Activated CD4-positive, alpha-beta T cell treated with anti-CD3 and anti-CD28 coated beads, Interleukin-2, amount 50 U/mL, for 48 hours (primary cell): ENCODE measurements at regions not wholly inside any gene's neighbourhood (a gene's known extent, or its start where the extent isn't known, plus 50 kb on each side); places are given as distances from the start of the nearest gene placed in this dataset.
"Not testable (repeated sequence)": the region's sequence is repeated elsewhere in the genome, so short reads cannot be mapped to it uniquely, and the experiment has no call there.

ENCODE experiments used
- DNase-seq, 2 experiments: peaks; one replicate each; pipeline ENCODE4 v3.0.0-alpha.2; 2020

- no peak for DNase-seq
Measured at GRCh38 chr6:85005494-85005893, 241.1 kb upstream of the TBX18 start.

DNA sequence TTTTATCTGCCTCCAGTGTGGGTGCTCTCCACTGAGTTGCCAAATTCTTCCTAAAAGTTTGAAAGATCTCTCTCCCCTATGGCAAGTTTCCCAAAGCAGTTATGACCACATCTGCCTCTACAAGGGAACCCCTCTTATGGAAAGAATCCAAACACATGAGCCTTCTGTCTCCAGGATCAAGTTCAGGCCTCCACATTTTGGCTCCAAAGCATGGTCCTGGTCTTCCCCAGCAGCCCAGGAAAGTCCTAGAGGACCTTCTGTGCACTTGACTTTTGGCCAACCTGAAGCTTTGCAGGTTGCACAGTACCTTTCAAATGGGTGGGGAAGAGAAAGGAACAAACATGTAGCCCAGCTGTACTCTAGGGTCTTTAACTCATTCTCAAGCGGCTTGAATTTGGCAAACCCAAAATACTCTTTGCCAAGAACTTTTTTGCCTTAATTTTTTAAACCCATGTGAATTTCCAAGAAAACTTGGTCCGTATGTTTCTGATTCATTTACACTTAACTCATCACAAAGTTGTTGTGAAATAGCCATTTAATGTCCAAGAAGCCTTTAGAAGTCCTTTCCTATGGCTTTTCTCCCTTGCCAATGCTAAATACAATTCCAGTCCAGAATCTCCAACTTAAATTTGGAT lies 240.1 kb upstream of the TBX18 start:
- no peak for DNase-seq

DNA sequence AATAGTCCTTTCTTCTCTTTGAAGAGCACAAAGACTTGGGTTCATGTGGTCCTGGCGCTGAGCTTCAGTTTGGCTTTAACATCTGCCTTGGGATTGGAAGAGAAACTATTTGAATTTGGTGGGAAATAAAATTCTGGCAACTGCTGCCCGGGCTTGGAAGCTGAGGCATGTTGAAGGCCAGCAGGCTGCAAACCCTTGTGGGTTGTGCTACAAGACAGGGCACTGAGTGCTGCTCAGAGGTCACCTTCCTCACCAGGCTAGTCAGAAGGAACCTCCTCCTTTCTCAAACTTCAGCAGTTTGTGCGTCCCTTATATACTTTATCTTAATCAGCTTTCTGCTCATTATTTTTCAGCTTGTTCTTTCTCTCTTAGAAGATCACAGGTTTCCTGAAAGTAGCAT lies 238.4 kb upstream of the TBX18 start:
- DNase-seq = no peak

DNA sequence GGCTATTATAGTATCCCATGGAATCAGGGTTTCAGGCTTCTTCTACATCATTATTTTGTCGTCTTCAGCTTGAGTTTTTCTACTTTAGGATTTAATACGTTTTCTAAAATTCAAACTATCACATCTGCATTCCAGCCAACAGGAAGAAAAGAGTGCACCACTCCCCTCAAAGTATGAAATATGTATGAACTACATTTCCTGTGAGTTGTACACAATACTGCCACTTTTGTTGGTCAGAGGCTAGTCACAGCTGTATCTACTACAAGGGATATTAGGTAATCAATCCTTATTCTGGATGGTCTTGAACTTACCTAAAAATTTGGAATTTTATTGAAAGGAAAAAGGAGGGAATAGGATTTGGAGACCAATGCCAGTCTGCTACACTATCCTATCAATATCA lies 235.6 kb upstream of the TBX18 start:
- no peak for DNase-seq

DNA sequence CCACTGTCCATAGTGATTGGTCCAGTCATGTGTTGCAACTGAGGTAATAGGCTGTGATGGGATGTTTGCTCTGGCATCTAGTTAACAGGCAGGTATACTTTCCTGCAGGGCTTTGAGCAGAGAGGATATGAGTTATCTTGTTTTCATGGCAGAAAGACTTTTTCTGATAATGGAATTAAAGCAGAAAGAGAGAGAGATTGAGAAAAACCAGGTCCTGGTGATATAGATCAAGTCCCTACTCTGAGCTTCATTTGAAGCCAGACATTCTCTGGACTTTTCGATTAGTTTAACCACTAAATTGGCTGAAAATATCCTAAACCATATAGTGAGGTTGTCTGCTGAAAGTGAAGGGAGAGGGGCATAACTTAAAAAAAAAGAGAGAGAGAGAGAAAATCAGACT lies 233.8 kb upstream of the TBX18 start:
- no peak for DNase-seq

GRCh38 chr6:84988766-84989165 lies 224.4 kb upstream of the TBX18 start:
- DNase-seq = not testable (repeated sequence)

GRCh38 chr6:84985490-84985889 lies 221.1 kb upstream of the TBX18 start:
- not testable (repeated sequence) for DNase-seq

- no peak for DNase-seq
Measured at GRCh38 chr6:84979541-84979940, 215.1 kb upstream of the TBX18 start.

- no peak for DNase-seq
Measured at GRCh38 chr6:84977363-84977705, 212.9 kb upstream of the TBX18 start.

DNA sequence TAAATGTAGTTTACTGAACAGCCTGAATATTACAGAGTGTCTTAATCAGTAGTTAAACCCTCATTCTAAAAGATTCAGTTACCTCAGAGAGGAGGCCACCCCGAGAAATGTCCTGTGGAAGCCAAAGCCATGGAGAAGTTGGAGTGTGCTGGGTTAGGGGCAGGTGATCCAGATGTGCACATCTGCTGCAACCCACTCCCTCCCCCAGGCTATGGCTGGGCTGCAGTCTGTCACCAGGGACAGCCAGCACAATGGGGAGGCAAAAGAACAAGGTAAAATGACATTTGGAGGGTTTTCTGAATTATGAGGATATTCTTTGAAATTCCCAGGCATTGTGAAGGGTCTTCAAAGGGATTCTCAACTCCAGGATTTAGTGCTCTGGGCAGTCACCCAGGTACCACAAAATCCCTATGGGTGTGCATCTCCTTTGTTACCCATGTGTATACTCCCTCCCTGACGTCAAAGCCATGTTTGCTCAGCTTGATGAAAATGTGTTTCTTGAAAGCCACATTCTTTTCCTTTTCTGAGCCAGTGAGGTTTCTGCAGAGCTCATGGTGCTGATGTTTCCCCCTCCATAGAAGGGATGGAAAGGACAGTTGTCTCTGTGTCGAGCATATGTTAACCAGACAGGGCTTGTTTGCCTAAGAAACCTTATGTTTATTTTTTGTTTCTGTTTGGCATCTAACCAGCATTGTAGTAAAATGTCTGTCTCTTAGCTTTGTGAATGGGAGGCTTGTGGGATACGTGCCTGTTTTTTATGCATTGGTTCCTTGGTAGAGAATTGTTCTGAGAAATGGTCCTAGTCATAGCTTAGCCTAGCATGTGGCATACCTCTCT lies 212.3 kb upstream of the TBX18 start:
- DNase-seq = no peak

GRCh38 chr6:84975316-84975715 lies 210.9 kb upstream of the TBX18 start:
- no peak for DNase-seq

GRCh38 chr6:84973606-84974005 lies 209.2 kb upstream of the TBX18 start:
- no peak for DNase-seq

DNA sequence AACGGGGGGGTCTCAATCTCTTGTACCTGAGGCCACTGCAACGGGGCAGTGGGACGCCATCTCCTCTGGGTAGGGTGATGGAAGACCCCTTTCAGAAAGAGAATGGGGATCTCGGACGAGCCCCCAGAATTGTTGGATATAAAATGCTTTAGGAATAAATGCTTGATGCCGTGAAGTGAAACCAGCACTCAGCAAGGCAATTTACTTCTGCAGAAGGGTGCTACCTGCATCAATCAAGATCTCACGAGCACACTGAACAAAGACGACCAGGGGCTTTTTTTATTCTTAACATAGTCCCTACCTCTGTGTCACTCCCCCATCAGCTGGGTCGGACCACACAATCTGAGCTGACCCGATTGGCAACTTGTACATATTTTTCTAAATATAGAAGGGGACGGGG lies 203.6 kb upstream of the TBX18 start:
- DNase-seq = no peak

- DNase-seq = no peak
Measured at GRCh38 chr6:84967389-84967788, 203.0 kb upstream of the TBX18 start.

GRCh38 chr6:84953111-84953755 lies 188.8 kb upstream of the TBX18 start:
- DNase-seq = no peak

GRCh38 chr6:84944926-84945325 lies 180.5 kb upstream of the TBX18 start:
- not testable (repeated sequence) for DNase-seq

DNA sequence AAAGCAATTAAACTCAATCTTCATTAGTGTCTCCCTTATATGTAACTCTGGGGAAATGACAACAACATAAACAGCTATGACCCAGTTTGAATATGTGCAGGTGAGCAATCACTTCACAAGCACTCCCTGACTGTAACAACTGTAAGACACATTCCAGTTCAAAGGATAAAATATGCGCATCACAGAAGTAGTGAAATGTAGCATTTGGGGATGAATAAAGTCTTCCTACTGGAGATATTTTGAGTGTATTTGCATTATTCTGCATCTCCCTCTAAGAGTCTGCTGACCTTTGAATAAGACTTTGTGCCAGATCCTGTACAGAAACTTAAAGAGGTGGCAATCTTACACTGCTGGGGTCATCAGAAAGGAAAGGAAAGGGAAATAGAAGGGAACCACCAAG lies 179.5 kb upstream of the TBX18 start:
- no peak for DNase-seq

GRCh38 chr6:84941609-84942008 lies 177.2 kb upstream of the TBX18 start:
- DNase-seq = not testable (repeated sequence)

- no peak for DNase-seq
Measured at GRCh38 chr6:84929212-84929611, 164.8 kb upstream of the TBX18 start.

- DNase-seq = no peak
Measured at GRCh38 chr6:84927551-84927950, 163.2 kb upstream of the TBX18 start.

DNA sequence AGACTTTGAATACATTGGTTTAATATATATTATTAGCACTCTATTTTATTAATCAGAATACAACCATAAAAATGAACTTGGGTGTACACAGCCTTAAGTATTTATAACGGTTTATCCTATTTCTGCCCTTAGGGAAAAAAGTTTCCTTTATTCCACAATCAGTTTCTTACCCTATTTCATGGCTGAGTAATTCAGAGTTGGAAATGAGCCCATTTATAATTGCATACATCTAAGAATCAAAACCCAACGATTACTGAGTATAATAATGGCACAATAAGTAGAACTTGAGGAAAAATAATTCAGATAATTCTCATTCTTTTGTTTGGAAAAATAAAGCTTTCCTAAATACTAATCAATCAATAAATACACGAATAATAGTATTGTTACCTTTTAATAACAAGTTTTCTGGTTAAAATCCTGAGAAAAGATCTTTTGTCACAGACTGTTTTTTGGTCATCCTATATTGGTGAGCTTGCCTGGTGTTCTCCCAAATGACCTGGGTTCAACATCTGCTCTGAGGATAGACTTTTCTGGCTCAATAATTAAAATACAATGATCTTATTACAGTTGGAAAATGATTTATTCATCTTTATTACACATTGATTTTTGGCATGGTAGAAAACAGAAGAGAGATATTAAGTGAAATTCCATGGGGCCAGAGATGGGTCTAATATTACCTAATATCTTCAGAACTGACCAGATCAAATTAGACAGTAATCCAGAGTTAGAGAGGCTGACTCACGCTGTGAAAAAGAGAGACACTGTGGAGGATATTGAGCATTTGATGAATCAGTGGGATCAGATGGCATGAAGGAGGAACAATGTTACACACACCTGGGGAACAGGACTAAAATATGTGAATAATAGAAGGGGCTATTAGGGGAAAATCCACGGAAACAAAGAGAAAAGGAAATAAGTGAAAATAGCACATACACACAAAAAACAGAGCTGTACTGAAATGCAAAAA lies 162.1 kb upstream of the TBX18 start:
- DNase-seq = no peak

GRCh38 chr6:84921891-84922290 lies 157.5 kb upstream of the TBX18 start:
- no peak for DNase-seq

GRCh38 chr6:84920021-84920420 lies 155.6 kb upstream of the TBX18 start:
- DNase-seq = no peak
